Kidney capillary endothelial cell (primary cell): ENCODE measurements at regions not wholly inside any gene's neighbourhood (a gene's known extent, or its start where the extent isn't known, plus 50 kb on each side); places are given as distances from the start of the nearest gene placed in this dataset.

Experiments used
- DNase-seq: peaks from one replicate; pipeline ENCODE4 v3.0.0-alpha.2; 2018; ENCODE audit warnings: low spot score

- peak; percentile 22 for DNase-seq
These were observed 339.9 kb upstream of the RGMA start for GRCh38 chr15:93428807-93429351.

- peak; percentile 68 for DNase-seq
These were observed 339.1 kb upstream of the RGMA start for GRCh38 chr15:93428150-93428549.

- DNase-seq, result no peak
These were observed 335.1 kb upstream of the RGMA start for GRCh38 chr15:93424131-93424530.

GRCh38 chr15:93422476-93422875, 333.5 kb upstream of the RGMA start:
- DNase-seq, result no peak

GRCh38 chr15:93420477-93420876, 331.5 kb upstream of the RGMA start:
- DNase-seq, result no peak

GRCh38 chr15:93420050-93420452, 331.0 kb upstream of the RGMA start:
- DNase-seq, result no peak

GRCh38 chr15:93418566-93418965, 329.6 kb upstream of the RGMA start:
- DNase-seq, result no peak

- DNase-seq, result no peak
These were observed 328.6 kb upstream of the RGMA start for GRCh38 chr15:93417631-93418030.

- no peak for DNase-seq
These were observed 328.1 kb upstream of the RGMA start for GRCh38 chr15:93417156-93417555.

GRCh38 chr15:93415576-93415975, 326.6 kb upstream of the RGMA start:
- DNase-seq, result no peak

- no peak for DNase-seq
These were observed 325.7 kb upstream of the RGMA start for GRCh38 chr15:93414576-93415231.

- no peak for DNase-seq
These were observed 324.7 kb upstream of the RGMA start for GRCh38 chr15:93413745-93414144.

- DNase-seq, result no peak
These were observed 310.1 kb upstream of the RGMA start for GRCh38 chr15:93399121-93399520.

- DNase-seq, result no peak
These were observed 300.2 kb upstream of the RGMA start for GRCh38 chr15:93389211-93389610.

- no peak for DNase-seq
These were observed 295.9 kb upstream of the RGMA start for GRCh38 chr15:93384886-93385285.

GRCh38 chr15:93382200-93382820, 293.3 kb upstream of the RGMA start:
- DNase-seq, result no peak

GRCh38 chr15:93378558-93378957, 289.5 kb upstream of the RGMA start:
- DNase-seq, result no peak

- no peak for DNase-seq
These were observed 283.8 kb upstream of the RGMA start for GRCh38 chr15:93372865-93373223.

- no peak for DNase-seq
These were observed 283.3 kb upstream of the RGMA start for GRCh38 chr15:93372208-93372864.

GRCh38 chr15:93366387-93367100, 277.5 kb upstream of the RGMA start:
- DNase-seq, result no peak

- DNase-seq, result no peak
These were observed 273.8 kb upstream of the RGMA start for GRCh38 chr15:93362821-93363220.

GRCh38 chr15:93362203-93362602, 273.2 kb upstream of the RGMA start:
- no peak for DNase-seq

GRCh38 chr15:93361703-93362102, 272.7 kb upstream of the RGMA start:
- no peak for DNase-seq
